ENCODE measurements at regions not wholly inside any gene's neighbourhood (a gene's known extent, or its start where the extent isn't known, plus 50 kb on each side); places are given as distances from the start of the nearest gene placed in this dataset.

- Histone ChIP-seq H3K27ac (ENCODE audit: low read length) (no peak overlapping the region), H3K9me3 (no peaks in the 10 kb centered on the region), H3K36me3 (ENCODE audit: control insufficient read depth in 2 of 2, extremely low read depth in 1 of 2, insufficient read depth in 1 of 2, low read length in 1 of 2) (no peaks in the 10 kb centered on the region), H3K4me1 (ENCODE audit: control insufficient read depth in 1 of 2, extremely low read depth in 1 of 2, insufficient read depth in 2 of 2, low read length in 2 of 2) (no peaks in the 10 kb centered on the region), H3K4me3 (ENCODE audit: control insufficient read depth in 1 of 2, extremely low read depth in 1 of 2, low read length in 1 of 2) (no peak overlapping the region), H3K27me3 (replicated peaks in 1 of 2; ENCODE audit: control insufficient read depth in 2 of 2, extremely low read depth in 1 of 2, insufficient read depth in 2 of 2, low read length in 1 of 2) (peaks cover 0 to 3% of the 10 kb centered on the region in 2 experiments)
- DNase-seq, result no peak
- POLR2A ChIA-PET, result interaction anchor here in 1 of 2 donors (0.5 kb wide), 1 partner anchor 14 kb away, joined by 6 read pairs; no protein-coding TSS in a partner anchor
- Mint-ChIP-seq H3K36me3 (no peaks in the 10 kb centered on the region), H3K9me3 (no peaks in the 10 kb centered on the region), H3K27ac (no peak overlapping the region), H3K4me3 (no peak overlapping the region), H3K27me3 (peaks cover 1 to 9% of the 10 kb centered on the region in 2 donors), H3K4me1 (no peaks in the 10 kb centered on the region)
- CTCF ChIA-PET, result no interaction called here
- ATAC-seq (replicated peaks in 1 of 4), result no peak
- WGBS (ENCODE audit: insufficient coverage), result no CpG with 5 or more reads among the region's 1 CpG
These were observed 165.9 kb upstream of the PREP start for GRCh38 chr6:105568751-105569150.

DNA sequence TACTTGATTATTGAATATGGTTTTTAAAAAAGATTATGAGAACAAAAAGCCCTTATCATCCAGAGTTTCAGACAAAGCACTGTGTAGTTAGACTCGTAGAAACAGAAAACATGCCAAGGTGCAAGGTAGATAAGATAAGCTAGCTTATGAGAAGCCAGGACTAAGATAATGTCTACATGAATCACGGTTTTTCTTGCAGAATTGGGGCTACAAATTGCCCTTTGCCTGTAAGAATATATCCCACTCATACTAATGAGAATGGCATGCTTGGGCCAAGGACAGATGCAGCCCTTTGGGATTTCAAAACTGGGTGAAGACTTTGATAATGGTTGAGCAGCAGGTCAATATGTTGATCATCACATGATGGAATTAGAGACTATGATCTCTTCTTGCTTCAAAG lies 165.3 kb upstream of the PREP start:
- Mint-ChIP-seq H3K36me3 (no peaks in the 10 kb centered on the region), H3K4me1 (no peaks in the 10 kb centered on the region), H3K9me3 (peaks cover 0 to under 1% (median 0%) of the 10 kb centered on the region in 3 donors), H3K4me3 (no peak overlapping the region), H3K27me3 (peaks cover 1 to 9% of the 10 kb centered on the region in 2 donors), H3K27ac (no peak overlapping the region)
- Histone ChIP-seq H3K27ac (ENCODE audit: low read length) (no peak overlapping the region), H3K4me1 (ENCODE audit: control insufficient read depth in 1 of 2, extremely low read depth in 1 of 2, insufficient read depth in 2 of 2, low read length in 2 of 2) (no peaks in the 10 kb centered on the region), H3K36me3 (ENCODE audit: control insufficient read depth in 2 of 2, extremely low read depth in 1 of 2, insufficient read depth in 1 of 2, low read length in 1 of 2) (no peaks in the 10 kb centered on the region), H3K4me3 (ENCODE audit: control insufficient read depth in 1 of 2, extremely low read depth in 1 of 2, low read length in 1 of 2) (no peak overlapping the region), H3K9me3 (no peaks in the 10 kb centered on the region), H3K27me3 (replicated peaks in 1 of 2; ENCODE audit: control insufficient read depth in 2 of 2, extremely low read depth in 1 of 2, insufficient read depth in 2 of 2, low read length in 1 of 2) (peaks cover 0 to 3% of the 10 kb centered on the region in 2 experiments)
- POLR2A ChIA-PET, result interaction anchor here in 1 of 2 donors (0.5 kb wide), 1 partner anchor 15 kb away, joined by 6 read pairs; no protein-coding TSS in a partner anchor
- DNase-seq (no peak), ATAC-seq (replicated peaks in 1 of 4) (no peak)
- no CpG with 5 or more reads among the region's 2 CpGs for WGBS (ENCODE audit: insufficient coverage)
- CTCF ChIA-PET, result no interaction called here

GRCh38 chr6:105567140-105567539 lies 164.3 kb upstream of the PREP start:
- no peaks in the 10 kb centered on the region for H3K9me3 ChIP-seq
- H3K27ac Mint-ChIP-seq, result no peak overlapping the region
- ATAC-seq (replicated peaks in 1 of 4), result no peak
- no peaks in the 10 kb centered on the region for H3K4me1 Mint-ChIP-seq
- no peak overlapping the region for H3K4me3 ChIP-seq (ENCODE audit: control insufficient read depth in 1 of 2, extremely low read depth in 1 of 2, low read length in 1 of 2)
- H3K27ac ChIP-seq (ENCODE audit: low read length), result no peak overlapping the region
- CTCF ChIA-PET, result interaction anchor here in 1 of 2 donors (0.6 kb wide), 1 partner anchor 736 kb away, joined by 4 read pairs; no protein-coding TSS in a partner anchor
- no peaks in the 10 kb centered on the region for H3K36me3 Mint-ChIP-seq
- H3K4me1 ChIP-seq (ENCODE audit: control insufficient read depth in 1 of 2, extremely low read depth in 1 of 2, insufficient read depth in 2 of 2, low read length in 2 of 2), result no peaks in the 10 kb centered on the region
- no peak for DNase-seq
- no peak overlapping the region for H3K4me3 Mint-ChIP-seq
- H3K9me3 Mint-ChIP-seq, result peaks cover 0 to 2% (median 0%) of the 10 kb centered on the region in 3 donors
- POLR2A ChIA-PET, result no interaction called here
- peaks cover 0 to 3% of the 10 kb centered on the region in 2 experiments for H3K27me3 ChIP-seq (replicated peaks in 1 of 2; ENCODE audit: control insufficient read depth in 2 of 2, extremely low read depth in 1 of 2, insufficient read depth in 2 of 2, low read length in 1 of 2)
- 95% methylated on average over 2 of the region's 4 CpGs for WGBS (ENCODE audit: insufficient coverage)
- peaks cover 1 to 9% of the 10 kb centered on the region in 2 donors for H3K27me3 Mint-ChIP-seq
- no peaks in the 10 kb centered on the region for H3K36me3 ChIP-seq (ENCODE audit: control insufficient read depth in 2 of 2, extremely low read depth in 1 of 2, insufficient read depth in 1 of 2, low read length in 1 of 2)

DNA sequence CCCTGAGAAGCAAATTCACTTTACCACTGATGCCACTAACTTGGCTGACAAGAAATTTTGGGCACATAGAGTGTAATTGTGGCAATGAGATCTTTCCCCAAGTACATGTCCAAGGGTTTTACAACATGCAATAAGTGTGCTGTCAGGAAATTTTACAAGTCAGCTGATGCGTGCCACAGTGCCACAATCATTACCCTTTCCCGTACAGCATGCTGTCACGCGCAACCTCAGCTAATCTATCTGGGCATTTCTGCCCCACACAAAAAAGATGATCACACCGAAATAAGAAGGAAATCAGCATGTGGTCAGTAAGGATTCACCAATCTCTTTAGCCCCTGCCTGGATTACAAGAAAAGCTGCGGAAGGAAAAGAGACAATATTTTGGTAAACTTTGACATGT lies 163.6 kb upstream of the PREP start:
- 92% methylated on average over 2 of the region's 6 CpGs for WGBS (ENCODE audit: insufficient coverage)
- H3K36me3 ChIP-seq (ENCODE audit: control insufficient read depth in 2 of 2, extremely low read depth in 1 of 2, insufficient read depth in 1 of 2, low read length in 1 of 2), result no peaks in the 10 kb centered on the region
- peaks cover 0 to 9% of the 10 kb centered on the region in 2 donors for H3K27me3 Mint-ChIP-seq
- H3K4me3 Mint-ChIP-seq, result no peak overlapping the region
- H3K27ac ChIP-seq (ENCODE audit: low read length), result no peak overlapping the region
- no peaks in the 10 kb centered on the region for H3K4me1 ChIP-seq (ENCODE audit: control insufficient read depth in 1 of 2, extremely low read depth in 1 of 2, insufficient read depth in 2 of 2, low read length in 2 of 2)
- ATAC-seq (replicated peaks in 1 of 4) (no peak), DNase-seq (no peak)
- H3K9me3 ChIP-seq, result no peaks in the 10 kb centered on the region
- peaks cover 0 to 2% (median 0%) of the 10 kb centered on the region in 3 donors for H3K9me3 Mint-ChIP-seq
- no peaks in the 10 kb centered on the region for H3K36me3 Mint-ChIP-seq
- no peak overlapping the region for H3K27ac Mint-ChIP-seq
- peaks cover 0 to 3% of the 10 kb centered on the region in 2 experiments for H3K27me3 ChIP-seq (replicated peaks in 1 of 2; ENCODE audit: control insufficient read depth in 2 of 2, extremely low read depth in 1 of 2, insufficient read depth in 2 of 2, low read length in 1 of 2)
- H3K4me3 ChIP-seq (ENCODE audit: control insufficient read depth in 1 of 2, extremely low read depth in 1 of 2, low read length in 1 of 2), result no peak overlapping the region
- ChIA-PET POLR2A (no interaction called here), CTCF (no interaction called here)
- no peaks in the 10 kb centered on the region for H3K4me1 Mint-ChIP-seq

DNA sequence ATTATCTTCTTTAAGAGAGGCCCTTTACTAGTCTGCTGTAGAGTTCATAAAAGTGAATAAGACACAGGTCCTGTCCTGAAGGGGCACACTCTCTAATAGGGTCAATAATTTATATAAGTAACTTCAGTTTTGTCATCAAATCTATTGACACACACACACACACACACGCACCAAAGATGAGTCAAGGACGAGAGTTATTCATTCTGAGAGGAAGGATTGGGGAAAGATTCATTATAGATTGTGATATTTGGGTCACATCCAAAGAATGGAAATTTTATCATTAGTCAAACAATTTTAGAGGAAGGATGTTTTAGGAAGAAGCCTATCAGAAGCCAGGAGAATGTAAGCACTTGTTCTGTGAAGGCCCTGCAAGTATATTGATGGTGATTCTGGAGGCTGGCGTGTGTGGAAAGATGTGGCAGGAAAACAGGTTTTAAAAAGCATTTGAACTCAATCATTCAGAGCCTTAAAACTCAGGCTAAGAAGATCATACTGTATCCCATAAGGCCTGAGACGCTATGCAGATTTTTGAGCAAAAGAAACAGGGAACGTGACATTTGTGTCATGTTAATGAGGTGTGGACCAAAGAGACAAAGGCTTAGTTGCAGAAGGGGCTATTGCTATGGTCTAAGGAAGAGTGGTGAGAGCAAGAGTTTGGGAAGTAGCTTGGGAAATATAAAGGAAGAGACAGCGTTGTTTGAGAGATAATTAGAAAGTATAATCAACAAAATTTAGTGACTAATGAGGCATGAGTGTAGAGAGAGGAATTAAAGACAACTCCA lies 161.4 kb upstream of the PREP start:
- H3K27me3 ChIP-seq (replicated peaks in 1 of 2; ENCODE audit: control insufficient read depth in 2 of 2, extremely low read depth in 1 of 2, insufficient read depth in 2 of 2, low read length in 1 of 2), result peaks cover 0 to 3% of the 10 kb centered on the region in 2 experiments
- WGBS (ENCODE audit: insufficient coverage), result 81% methylated on average over 2 of the region's 6 CpGs
- no peak overlapping the region for H3K4me3 Mint-ChIP-seq
- no peak overlapping the region for H3K27ac ChIP-seq (ENCODE audit: low read length)
- no peaks in the 10 kb centered on the region for H3K36me3 Mint-ChIP-seq
- DNase-seq (no peak), ATAC-seq (replicated peaks in 1 of 4) (no peak)
- peaks cover 0 to 3% of the 10 kb centered on the region in 2 donors for H3K27me3 Mint-ChIP-seq
- H3K9me3 Mint-ChIP-seq, result peaks cover 0 to 2% (median 0%) of the 10 kb centered on the region in 3 donors
- CTCF ChIA-PET, result interaction anchor here (0.6 kb wide), 2 partner anchors 171 to 975 kb away, joined by 3 to 4 read pairs; no protein-coding TSS in a partner anchor
- no peaks in the 10 kb centered on the region for H3K4me1 Mint-ChIP-seq
- no peak overlapping the region for H3K27ac Mint-ChIP-seq
- POLR2A ChIA-PET, result interaction anchor here in 1 of 2 donors (0.6 kb wide), 1 partner anchor 500 kb away, joined by 4 read pairs; no protein-coding TSS in a partner anchor
- no peaks in the 10 kb centered on the region for H3K36me3 ChIP-seq (ENCODE audit: control insufficient read depth in 2 of 2, extremely low read depth in 1 of 2, insufficient read depth in 1 of 2, low read length in 1 of 2)
- H3K4me1 ChIP-seq (ENCODE audit: control insufficient read depth in 1 of 2, extremely low read depth in 1 of 2, insufficient read depth in 2 of 2, low read length in 2 of 2), result no peaks in the 10 kb centered on the region
- no peaks in the 10 kb centered on the region for H3K9me3 ChIP-seq
- no peak overlapping the region for H3K4me3 ChIP-seq (ENCODE audit: control insufficient read depth in 1 of 2, extremely low read depth in 1 of 2, low read length in 1 of 2)

- POLR2A ChIA-PET, result no interaction called here
- Histone ChIP-seq H3K4me3 (ENCODE audit: control insufficient read depth in 1 of 2, extremely low read depth in 1 of 2, low read length in 1 of 2) (no peak overlapping the region), H3K27me3 (replicated peaks in 1 of 2; ENCODE audit: control insufficient read depth in 2 of 2, extremely low read depth in 1 of 2, insufficient read depth in 2 of 2, low read length in 1 of 2) (peaks cover 0 to 3% of the 10 kb centered on the region in 2 experiments), H3K9me3 (no peaks in the 10 kb centered on the region), H3K27ac (ENCODE audit: low read length) (no peak overlapping the region), H3K4me1 (ENCODE audit: control insufficient read depth in 1 of 2, extremely low read depth in 1 of 2, insufficient read depth in 2 of 2, low read length in 2 of 2) (no peaks in the 10 kb centered on the region), H3K36me3 (ENCODE audit: control insufficient read depth in 2 of 2, extremely low read depth in 1 of 2, insufficient read depth in 1 of 2, low read length in 1 of 2) (no peaks in the 10 kb centered on the region)
- H3K36me3 Mint-ChIP-seq, result no peaks in the 10 kb centered on the region
- no peak for ATAC-seq (replicated peaks in 1 of 4)
- CTCF ChIA-PET, result no interaction called here
- peaks cover 0 to 2% (median 0%) of the 10 kb centered on the region in 3 donors for H3K9me3 Mint-ChIP-seq
- H3K27ac Mint-ChIP-seq, result no peak overlapping the region
- no peak for DNase-seq
- no CpG with 5 or more reads among the region's 1 CpG for WGBS (ENCODE audit: insufficient coverage)
- no peak overlapping the region for H3K4me3 Mint-ChIP-seq
- H3K27me3 Mint-ChIP-seq, result peaks cover 0 to 3% of the 10 kb centered on the region in 2 donors
- no peaks in the 10 kb centered on the region for H3K4me1 Mint-ChIP-seq
These were observed 159.1 kb upstream of the PREP start for GRCh38 chr6:105562027-105562426.
